Liver (tissue), 8 donors: ENCODE measurements at regions not wholly inside any gene's neighbourhood (a gene's known extent, or its start where the extent isn't known, plus 50 kb on each side); places are given as distances from the start of the nearest gene placed in this dataset.

Experiments
- DNase-seq: peaks from one replicate; pipeline ENCODE4 v3.0.0-alpha.2; 2017; ENCODE audit warnings: low spot score
- H3K27ac ChIP-seq, 2 donors: one replicate each; pipeline ENCODE4 v1.7.0; 2013; ENCODE audit warnings: inconsistent platforms in 2 of 2, low read length in 2 of 2, control low read depth in 1 of 2, low read depth in 1 of 2, mild to moderate bottlenecking in 1 of 2
- H3K27me3 ChIP-seq, 4 donors: one replicate each; pipeline versions ENCODE4 v1.6.1 to v1.7.0; 2013; ENCODE audit warnings: low read length in 3 of 4, inconsistent platforms in 1 of 4, mild to moderate bottlenecking in 1 of 4, moderate library complexity in 1 of 4; ENCODE audit not compliant: control insufficient read depth in 4 of 4, insufficient read depth in 4 of 4
- H3K36me3 ChIP-seq, 4 donors: one replicate each; pipeline versions ENCODE4 v1.6.1 to v1.7.0; 2013; ENCODE audit warnings: low read length in 3 of 4, mild to moderate bottlenecking in 3 of 4, low read depth in 1 of 4, moderate library complexity in 1 of 4; ENCODE audit not compliant: control insufficient read depth in 4 of 4, insufficient read depth in 3 of 4
- H3K4me1 ChIP-seq, 4 donors: one replicate each; pipeline versions ENCODE4 v1.6.1 to v1.7.0; 2013; ENCODE audit warnings: low read length in 3 of 4, mild to moderate bottlenecking in 3 of 4, moderate library complexity in 1 of 4; ENCODE audit not compliant: control insufficient read depth in 4 of 4, insufficient read depth in 4 of 4
- H3K4me3 ChIP-seq, 3 donors: one replicate each; pipeline versions ENCODE4 v1.6.1 to v1.7.0; 2013; ENCODE audit warnings: low read length in 3 of 3, control low read depth in 1 of 3, low read depth in 1 of 3, mild to moderate bottlenecking in 1 of 3
- H3K9ac ChIP-seq, 2 donors: one replicate each; pipeline ENCODE4 v1.7.0; 2013; ENCODE audit warnings: low read length in 2 of 2, mild to moderate bottlenecking in 2 of 2, moderate library complexity in 2 of 2, control low read depth in 1 of 2, low read depth in 1 of 2
- H3K9me3 ChIP-seq, 4 donors: one replicate each; pipeline versions ENCODE4 v1.6.1 to v1.7.0; 2013; ENCODE audit warnings: low read length in 3 of 4; ENCODE audit not compliant: control insufficient read depth in 4 of 4
- EGR1 ChIP-seq, 2 donors: IDR thresholded peaks; 2 replicates each; pipeline ENCODE4 v1.6.1; 2016 to 2018; ENCODE audit warnings: antibody characterized with exemption in 2 of 2, low read depth in 2 of 2
- FOXA1 ChIP-seq: IDR thresholded peaks from 2 replicates; pipeline ENCODE4 v1.6.1; 2016; ENCODE audit warnings: antibody characterized with exemption
- FOXA2 ChIP-seq: IDR thresholded peaks from 2 replicates; pipeline ENCODE4 v1.6.1; 2016; ENCODE audit warnings: antibody characterized with exemption
- RAD21 ChIP-seq, 2 donors: IDR thresholded peaks; 2 replicates each; pipeline ENCODE4 v1.6.1; 2016; ENCODE audit warnings: antibody characterized with exemption in 2 of 2, mild to moderate bottlenecking in 2 of 2
- TAF1 ChIP-seq: conservative IDR thresholded peaks from 2 replicates; pipeline ENCODE4 v1.6.1; 2016; ENCODE audit warnings: antibody characterized with exemption, mild to moderate bottlenecking
- YY1 ChIP-seq: IDR thresholded peaks from 2 replicates; pipeline ENCODE4 v1.6.1; 2016; ENCODE audit warnings: antibody characterized with exemption, mild to moderate bottlenecking
- WGBS: extraction: QIAGEN DNeasy Blood & Tissue Kit; methylation state at CpG from one replicate; pipeline ENCODE4 v1.1.7; 2013; 5-methylcytosine and 5-hydroxymethylcytosine counted together
- TF ChIP-seq, protein P1 (sequence below): IDR thresholded peaks from 2 replicates; pipeline ENCODE4 v1.6.1; 2016; ENCODE audit warnings: antibody characterized with exemption
- TF ChIP-seq, protein P2 (sequence below): IDR thresholded peaks from 2 replicates; pipeline ENCODE4 v1.6.1; 2016; ENCODE audit warnings: antibody characterized with exemption, mild to moderate bottlenecking
- TF ChIP-seq, protein P3 (sequence below): fragments of 150-350 bp; IDR thresholded peaks from 2 replicates; pipeline ENCODE4 v1.5.1; 2017; ENCODE audit warnings: improper control_type of control experiment, low read depth, low read length; ENCODE audit not compliant: missing input control
- TF ChIP-seq, protein P4 (sequence below): IDR thresholded peaks from 2 replicates; pipeline ENCODE4 v1.6.1; 2016; ENCODE audit warnings: antibody characterized with exemption
- TF ChIP-seq, protein P5 (sequence below): IDR thresholded peaks from 2 replicates; pipeline ENCODE4 v1.6.1; 2016; ENCODE audit warnings: antibody characterized with exemption
- donor health status: healthy.
- donor health status: healthy.
- donor health status: healthy.
- donor health status: healthy.
- donor health status: healthy.

DNA sequence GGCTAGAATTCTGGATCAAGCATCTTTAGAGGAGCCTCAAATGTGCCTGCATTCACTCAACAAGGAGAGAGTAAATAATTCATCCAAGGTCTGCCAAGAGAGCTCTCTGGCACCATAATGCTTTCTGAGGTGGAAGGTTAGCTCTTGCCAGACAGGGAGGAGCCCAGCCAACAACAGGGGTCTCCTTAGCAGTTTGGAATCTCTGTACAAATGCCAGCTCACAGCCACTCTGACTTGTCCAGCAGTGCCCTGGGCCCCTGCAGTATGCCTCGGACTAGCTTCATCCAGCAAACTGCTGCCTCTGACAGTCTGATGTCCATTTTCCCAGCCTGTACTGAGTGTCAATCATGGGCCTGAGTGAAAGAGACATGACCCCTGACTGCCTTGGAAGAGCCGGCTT, 127.2 kb upstream of the SLC44A1 start:
- no peaks in the 10 kb centered on the region for H3K9me3 ChIP-seq
- no peak for DNase-seq
- no peak overlapping the region for H3K4me3 ChIP-seq
- H3K4me1 ChIP-seq: peaks cover 3 to 18% (median 12%) of the 10 kb centered on the region in 4 donors
- TF ChIP-seq TAF1: no peak
- no peak for TF ChIP-seq EGR1 (IDR thresholded peaks at IDR 0.05; ENCODE audit: low read depth in 2 of 2)
- no peak for TF ChIP-seq FOXA1
- H3K27ac ChIP-seq: no peak overlapping the region
- no peaks in the 10 kb centered on the region for H3K36me3 ChIP-seq
- H3K9ac ChIP-seq: no peak overlapping the region
- whole genome bisulfite sequencing: 77% methylated on average over 2 of the region's 2 CpGs
- no peaks in the 10 kb centered on the region for H3K27me3 ChIP-seq

DNA sequence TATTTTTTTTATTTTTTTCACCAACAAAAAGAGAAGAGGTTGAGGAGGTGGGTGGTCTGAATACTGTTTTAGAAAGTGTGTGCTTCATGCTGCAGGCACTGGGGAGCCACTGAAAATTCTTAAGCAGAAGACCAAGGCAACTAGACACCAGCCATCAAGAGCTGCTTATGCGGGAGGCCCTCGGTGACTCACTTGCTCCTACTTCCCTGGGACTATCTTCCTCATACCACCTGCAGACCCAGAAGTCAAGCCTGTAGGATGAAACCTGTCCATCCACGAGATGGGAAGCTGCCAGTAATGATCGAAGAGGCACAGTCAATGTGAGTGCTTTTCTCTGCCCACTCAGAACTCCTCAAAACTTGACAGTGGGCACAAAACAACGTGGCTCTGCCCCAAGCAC, 125.8 kb upstream of the SLC44A1 start:
- WGBS: 88% methylated on average over 5 of the region's 5 CpGs
- no peak overlapping the region for H3K9ac ChIP-seq
- no peak for DNase-seq
- H3K9me3 ChIP-seq: no peaks in the 10 kb centered on the region
- no peaks in the 10 kb centered on the region for H3K36me3 ChIP-seq
- no peaks in the 10 kb centered on the region for H3K27me3 ChIP-seq
- TF ChIP-seq, protein P1, sequence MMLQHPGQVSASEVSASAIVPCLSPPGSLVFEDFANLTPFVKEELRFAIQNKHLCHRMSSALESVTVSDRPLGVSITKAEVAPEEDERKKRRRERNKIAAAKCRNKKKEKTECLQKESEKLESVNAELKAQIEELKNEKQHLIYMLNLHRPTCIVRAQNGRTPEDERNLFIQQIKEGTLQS: no peak
- no peak for TF ChIP-seq FOXA2
- no peak for TF ChIP-seq RAD21 (IDR thresholded peaks at IDR 0.05)
- TF ChIP-seq, protein P2, sequence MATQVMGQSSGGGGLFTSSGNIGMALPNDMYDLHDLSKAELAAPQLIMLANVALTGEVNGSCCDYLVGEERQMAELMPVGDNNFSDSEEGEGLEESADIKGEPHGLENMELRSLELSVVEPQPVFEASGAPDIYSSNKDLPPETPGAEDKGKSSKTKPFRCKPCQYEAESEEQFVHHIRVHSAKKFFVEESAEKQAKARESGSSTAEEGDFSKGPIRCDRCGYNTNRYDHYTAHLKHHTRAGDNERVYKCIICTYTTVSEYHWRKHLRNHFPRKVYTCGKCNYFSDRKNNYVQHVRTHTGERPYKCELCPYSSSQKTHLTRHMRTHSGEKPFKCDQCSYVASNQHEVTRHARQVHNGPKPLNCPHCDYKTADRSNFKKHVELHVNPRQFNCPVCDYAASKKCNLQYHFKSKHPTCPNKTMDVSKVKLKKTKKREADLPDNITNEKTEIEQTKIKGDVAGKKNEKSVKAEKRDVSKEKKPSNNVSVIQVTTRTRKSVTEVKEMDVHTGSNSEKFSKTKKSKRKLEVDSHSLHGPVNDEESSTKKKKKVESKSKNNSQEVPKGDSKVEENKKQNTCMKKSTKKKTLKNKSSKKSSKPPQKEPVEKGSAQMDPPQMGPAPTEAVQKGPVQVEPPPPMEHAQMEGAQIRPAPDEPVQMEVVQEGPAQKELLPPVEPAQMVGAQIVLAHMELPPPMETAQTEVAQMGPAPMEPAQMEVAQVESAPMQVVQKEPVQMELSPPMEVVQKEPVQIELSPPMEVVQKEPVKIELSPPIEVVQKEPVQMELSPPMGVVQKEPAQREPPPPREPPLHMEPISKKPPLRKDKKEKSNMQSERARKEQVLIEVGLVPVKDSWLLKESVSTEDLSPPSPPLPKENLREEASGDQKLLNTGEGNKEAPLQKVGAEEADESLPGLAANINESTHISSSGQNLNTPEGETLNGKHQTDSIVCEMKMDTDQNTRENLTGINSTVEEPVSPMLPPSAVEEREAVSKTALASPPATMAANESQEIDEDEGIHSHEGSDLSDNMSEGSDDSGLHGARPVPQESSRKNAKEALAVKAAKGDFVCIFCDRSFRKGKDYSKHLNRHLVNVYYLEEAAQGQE: no peak
- TF ChIP-seq EGR1 (IDR thresholded peaks at IDR 0.05; ENCODE audit: low read depth in 2 of 2): no peak
- no peak for TF ChIP-seq FOXA1
- TF ChIP-seq, protein P3, sequence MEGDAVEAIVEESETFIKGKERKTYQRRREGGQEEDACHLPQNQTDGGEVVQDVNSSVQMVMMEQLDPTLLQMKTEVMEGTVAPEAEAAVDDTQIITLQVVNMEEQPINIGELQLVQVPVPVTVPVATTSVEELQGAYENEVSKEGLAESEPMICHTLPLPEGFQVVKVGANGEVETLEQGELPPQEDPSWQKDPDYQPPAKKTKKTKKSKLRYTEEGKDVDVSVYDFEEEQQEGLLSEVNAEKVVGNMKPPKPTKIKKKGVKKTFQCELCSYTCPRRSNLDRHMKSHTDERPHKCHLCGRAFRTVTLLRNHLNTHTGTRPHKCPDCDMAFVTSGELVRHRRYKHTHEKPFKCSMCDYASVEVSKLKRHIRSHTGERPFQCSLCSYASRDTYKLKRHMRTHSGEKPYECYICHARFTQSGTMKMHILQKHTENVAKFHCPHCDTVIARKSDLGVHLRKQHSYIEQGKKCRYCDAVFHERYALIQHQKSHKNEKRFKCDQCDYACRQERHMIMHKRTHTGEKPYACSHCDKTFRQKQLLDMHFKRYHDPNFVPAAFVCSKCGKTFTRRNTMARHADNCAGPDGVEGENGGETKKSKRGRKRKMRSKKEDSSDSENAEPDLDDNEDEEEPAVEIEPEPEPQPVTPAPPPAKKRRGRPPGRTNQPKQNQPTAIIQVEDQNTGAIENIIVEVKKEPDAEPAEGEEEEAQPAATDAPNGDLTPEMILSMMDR: no peak
- TF ChIP-seq, protein P4, sequence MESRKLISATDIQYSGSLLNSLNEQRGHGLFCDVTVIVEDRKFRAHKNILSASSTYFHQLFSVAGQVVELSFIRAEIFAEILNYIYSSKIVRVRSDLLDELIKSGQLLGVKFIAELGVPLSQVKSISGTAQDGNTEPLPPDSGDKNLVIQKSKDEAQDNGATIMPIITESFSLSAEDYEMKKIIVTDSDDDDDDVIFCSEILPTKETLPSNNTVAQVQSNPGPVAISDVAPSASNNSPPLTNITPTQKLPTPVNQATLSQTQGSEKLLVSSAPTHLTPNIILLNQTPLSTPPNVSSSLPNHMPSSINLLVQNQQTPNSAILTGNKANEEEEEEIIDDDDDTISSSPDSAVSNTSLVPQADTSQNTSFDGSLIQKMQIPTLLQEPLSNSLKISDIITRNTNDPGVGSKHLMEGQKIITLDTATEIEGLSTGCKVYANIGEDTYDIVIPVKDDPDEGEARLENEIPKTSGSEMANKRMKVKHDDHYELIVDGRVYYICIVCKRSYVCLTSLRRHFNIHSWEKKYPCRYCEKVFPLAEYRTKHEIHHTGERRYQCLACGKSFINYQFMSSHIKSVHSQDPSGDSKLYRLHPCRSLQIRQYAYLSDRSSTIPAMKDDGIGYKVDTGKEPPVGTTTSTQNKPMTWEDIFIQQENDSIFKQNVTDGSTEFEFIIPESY: no peak
- no peak for TF ChIP-seq YY1
- TF ChIP-seq, protein P5, sequence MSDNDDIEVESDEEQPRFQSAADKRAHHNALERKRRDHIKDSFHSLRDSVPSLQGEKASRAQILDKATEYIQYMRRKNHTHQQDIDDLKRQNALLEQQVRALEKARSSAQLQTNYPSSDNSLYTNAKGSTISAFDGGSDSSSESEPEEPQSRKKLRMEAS: no peak
- H3K4me3 ChIP-seq: no peak overlapping the region
- H3K4me1 ChIP-seq: peaks cover 3 to 18% (median 12%) of the 10 kb centered on the region in 4 donors
- no peak overlapping the region for H3K27ac ChIP-seq
